ENCODE measurements at regions not wholly inside any gene's neighbourhood (a gene's known extent, or its start where the extent isn't known, plus 50 kb on each side); places are given as distances from the start of the nearest gene placed in this dataset.

GRCh38 chr4:177239477-177239876 lies 70.2 kb upstream of the NEIL3 start:
- Histone ChIP-seq H3K27ac (no peak overlapping the region), H3K27me3 (no peaks in the 10 kb centered on the region), H3K36me3 (no peaks in the 10 kb centered on the region), H3K9me3 (no peaks in the 10 kb centered on the region), H3K4me1 (no peaks in the 10 kb centered on the region), H3K4me3 (no peak overlapping the region)
- intact Hi-C loops (cut with DNase I) = no loop called here
- WGBS, 4 donors = 69 to 88% (median 77%) methylated on average over 1 of the region's 1 CpG
- TF ChIP-seq CTCF (IDR thresholded peaks at IDR 0.05) (no peak), POLR2A (IDR thresholded peaks at IDR 0.05) (no peak)
- DNase-seq = no peak
- ATAC-seq = no peak

- no peaks in the 10 kb centered on the region for H3K4me1 ChIP-seq
- H3K27me3 ChIP-seq = no peaks in the 10 kb centered on the region
- no peak for DNase-seq
- no peak overlapping the region for H3K4me3 ChIP-seq
- intact Hi-C loops (cut with DNase I) = no loop called here
- no peak for ATAC-seq
- H3K36me3 ChIP-seq = no peaks in the 10 kb centered on the region
- H3K9me3 ChIP-seq = no peaks in the 10 kb centered on the region
- TF ChIP-seq CTCF (IDR thresholded peaks at IDR 0.05) = no peak
- TF ChIP-seq POLR2A (IDR thresholded peaks at IDR 0.05) = no peak
- H3K27ac ChIP-seq = no peak overlapping the region
Measured at GRCh38 chr4:177239878-177240277, 69.8 kb upstream of the NEIL3 start.

- no peaks in the 10 kb centered on the region for H3K9me3 ChIP-seq
- no peak for ATAC-seq
- H3K27me3 ChIP-seq = no peaks in the 10 kb centered on the region
- intact Hi-C loops (cut with DNase I) = no loop called here
- no peaks in the 10 kb centered on the region for H3K4me1 ChIP-seq
- no peak overlapping the region for H3K4me3 ChIP-seq
- no peak overlapping the region for H3K27ac ChIP-seq
- no peak for DNase-seq
- H3K36me3 ChIP-seq = no peaks in the 10 kb centered on the region
- 78 to 82% (median 80%) methylated on average over 7 of the region's 7 CpGs for WGBS, 4 donors
- no peak for TF ChIP-seq POLR2A (IDR thresholded peaks at IDR 0.05)
- no peak for TF ChIP-seq CTCF (IDR thresholded peaks at IDR 0.05)
Measured at GRCh38 chr4:177242651-177243286, 66.9 kb upstream of the NEIL3 start.

- Histone ChIP-seq H3K4me1 (peaks cover 0 to 2% (median 0%) of the 10 kb centered on the region in 12 donors), H3K27ac (no peak overlapping the region), H3K9me3 (no peaks in the 10 kb centered on the region), H3K27me3 (no peaks in the 10 kb centered on the region), H3K4me3 (no peak overlapping the region), H3K36me3 (no peaks in the 10 kb centered on the region)
- no peak for TF ChIP-seq CTCF (IDR thresholded peaks at IDR 0.05)
- TF ChIP-seq POLR2A (IDR thresholded peaks at IDR 0.05) = no peak
- intact Hi-C loops (cut with DNase I) = no loop called here
- ATAC-seq = no peak
- no peak for DNase-seq
- 63 to 72% (median 70%) methylated on average over 10 of the region's 10 CpGs for WGBS, 4 donors
Measured at GRCh38 chr4:177246641-177247584, 62.8 kb upstream of the NEIL3 start.

Data from heart left ventricle (tissue), 16 donors.